ENCODE measurements at regions not wholly inside any gene's neighbourhood (a gene's known extent, or its start where the extent isn't known, plus 50 kb on each side); places are given as distances from the start of the nearest gene placed in this dataset.

GRCh38 chr5:8013948-8014710 is 145.2 kb downstream of the MTRR start (continued):
- TF ChIP-seq ZBTB21 (CRISPR knock-in tag; IDR thresholded peaks at IDR 0.05; ENCODE audit: borderline replicate concordance) = no peak
- no peak for TF ChIP-seq FOXP1 (CRISPR knock-in tag; IDR thresholded peaks at IDR 0.05; ENCODE audit: borderline replicate concordance)
- TF ChIP-seq ZNF121 (CRISPR knock-in tag; IDR thresholded peaks at IDR 0.05) = no peak
- TF ChIP-seq ATF6 (CRISPR knock-in tag; IDR thresholded peaks at IDR 0.05) = no peak
- no peak for TF ChIP-seq TEAD1 (CRISPR knock-in tag; IDR thresholded peaks at IDR 0.05)
- no peak for TF ChIP-seq ZBTB43 (CRISPR knock-in tag; IDR thresholded peaks at IDR 0.05)
- TF ChIP-seq TEAD4 (CRISPR knock-in tag; IDR thresholded peaks at IDR 0.05) = no peak
- TF ChIP-seq ERG (CRISPR knock-in tag; IDR thresholded peaks at IDR 0.05) = no peak

- ChIA-PET CTCF (no interaction called here), POLR2A (no interaction called here)
- no peaks in the 10 kb centered on the region for H3K36me3 Mint-ChIP-seq
- ATAC-seq (no peak), DNase-seq (ENCODE audit: low spot score) (no peak)
- TF ChIP-seq GRHL2 (CRISPR knock-in tag; IDR thresholded peaks at IDR 0.05; ENCODE audit: insufficient replicate concordance, severe bottlenecking) (no peak), TCF7 (CRISPR knock-in tag; IDR thresholded peaks at IDR 0.05; ENCODE audit: low read depth) (no peak)
- H3K27me3 Mint-ChIP-seq (ENCODE audit: low read depth) = no peaks in the 10 kb centered on the region
- H3K4me1 Mint-ChIP-seq = no peaks in the 10 kb centered on the region
- no peak overlapping the region for H3K27ac Mint-ChIP-seq
- peaks cover 3% of the 10 kb centered on the region; the same call in 1 of the 2 replicates for H3K9me3 Mint-ChIP-seq
- no peak overlapping the region for H3K4me3 Mint-ChIP-seq
Observed at GRCh38 chr5:8019719-8020218, 150.8 kb downstream of the MTRR start.

- Mint-ChIP-seq H3K4me1 (no peaks in the 10 kb centered on the region), H3K36me3 (no peaks in the 10 kb centered on the region)
- CTCF ChIA-PET = no interaction called here
- TF ChIP-seq ATF6 (CRISPR knock-in tag; IDR thresholded peaks at IDR 0.05) = no peak
- TF ChIP-seq JAZF1 (CRISPR knock-in tag; IDR thresholded peaks at IDR 0.05) = no peak
- no peak for TF ChIP-seq ARID4B (CRISPR knock-in tag; IDR thresholded peaks at IDR 0.05; ENCODE audit: borderline replicate concordance)
- TF ChIP-seq ATF3 (CRISPR knock-in tag; conservative IDR thresholded peaks at IDR 0.05) = no peak
- no peak for TF ChIP-seq GTF2I (CRISPR knock-in tag; conservative IDR thresholded peaks at IDR 0.05)
- TF ChIP-seq ZNF232 (CRISPR knock-in tag; IDR thresholded peaks at IDR 0.05) = no peak
- no peak for TF ChIP-seq CTCF (IDR thresholded peaks at IDR 0.05)
- no peak for TF ChIP-seq ETV6 (CRISPR knock-in tag; IDR thresholded peaks at IDR 0.05)
- no peak for TF ChIP-seq CBFB (CRISPR knock-in tag; IDR thresholded peaks at IDR 0.05; ENCODE audit: low read depth)
- no peak for TF ChIP-seq NFATC4 (CRISPR knock-in tag; IDR thresholded peaks at IDR 0.05)
Observed at GRCh38 chr5:8020861-8021514, 152.0 kb downstream of the MTRR start.

More at GRCh38 chr5:8020861-8021514, 152.0 kb downstream of the MTRR start:
- peaks cover 3% of the 10 kb centered on the region; the same call in 1 of the 2 replicates for H3K9me3 Mint-ChIP-seq
- H3K4me3 Mint-ChIP-seq = no peak overlapping the region
- ATAC-seq = no peak
- H3K27ac Mint-ChIP-seq = no peak overlapping the region
- no peak for DNase-seq (ENCODE audit: low spot score)
- H3K27me3 Mint-ChIP-seq (ENCODE audit: low read depth) = no peaks in the 10 kb centered on the region
- POLR2A ChIA-PET = no interaction called here
